Activated T-helper 1 cell treated with anti-CD3 and anti-CD28 coated beads, Interleukin-12 subunit alpha, Interleukin-12 subunit beta, Interleukin-2, Interleukin-4 antibody, amounts not matched to agents 30 ng/mL and 10 ng/mL and 1 ng/mL, durations not matched to agents 14 hours and 24 hours and 36 hours (primary cell): ENCODE measurements at regions not wholly inside any gene's neighbourhood (a gene's known extent, or its start where the extent isn't known, plus 50 kb on each side); places are given as distances from the start of the nearest gene placed in this dataset.

Source experiments
- DNase-seq: peaks from one replicate; pipeline ENCODE4 v3.0.0; 2021; ENCODE audit warnings: low spot score
- H3K27ac Mint-ChIP-seq: one replicate; pipeline ENCODE4 v1.8.0; 2021; ENCODE audit warnings: mild to moderate bottlenecking, mixed read lengths
- H3K27me3 Mint-ChIP-seq: one replicate; pipeline ENCODE4 v1.8.0; 2022; ENCODE audit warnings: mild to moderate bottlenecking, moderate library complexity, mixed read lengths; ENCODE audit not compliant: insufficient read depth
- H3K36me3 Mint-ChIP-seq: one replicate; pipeline ENCODE4 v1.8.0; 2021; ENCODE audit warnings: low read depth, mixed read lengths
- H3K4me1 Mint-ChIP-seq: one replicate; pipeline ENCODE4 v1.8.0; 2021; ENCODE audit warnings: low read depth, mixed read lengths
- H3K4me3 Mint-ChIP-seq: one replicate; pipeline ENCODE4 v1.8.0; 2021; ENCODE audit warnings: mild to moderate bottlenecking, moderate library complexity, mixed read lengths
- H3K9me3 Mint-ChIP-seq: one replicate; pipeline ENCODE4 v1.8.0; 2021; ENCODE audit warnings: mixed read lengths
- intact Hi-C: fragments of 100-400 bp; cut with micrococcal nuclease; formaldehyde crosslinking; loops from one replicate; pipeline ENCODE4 v1.15.1; 2024

DNA sequence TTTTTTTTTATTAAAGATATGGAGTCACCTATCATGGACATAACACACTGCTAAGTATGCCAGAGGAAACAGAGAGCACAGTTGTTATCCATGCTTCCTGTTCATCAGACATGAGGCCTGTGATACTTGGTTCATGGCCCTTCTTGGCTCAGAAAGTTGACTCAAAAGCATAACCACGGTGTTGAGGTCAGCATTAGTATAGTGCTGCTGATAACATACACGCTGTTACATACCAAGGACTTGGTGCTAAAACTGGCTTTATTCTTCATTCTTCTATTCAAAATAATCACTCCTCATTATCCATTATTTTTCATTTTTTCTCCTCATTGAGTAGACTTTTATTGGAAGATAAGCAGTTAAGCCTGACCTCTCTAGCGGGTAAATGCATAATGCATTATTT is 464.1 kb downstream of the ADGRL2 start:
- Mint-ChIP-seq H3K27ac (no peak overlapping the region), H3K4me1 (no peaks in the 10 kb centered on the region), H3K9me3 (no peaks in the 10 kb centered on the region), H3K4me3 (no peak overlapping the region), H3K36me3 (no peaks in the 10 kb centered on the region), H3K27me3 (no peaks in the 10 kb centered on the region)
- no peak for DNase-seq
- intact Hi-C loops, result loop anchor here (2.0 kb wide), 1 partner anchor 20 kb away; no protein-coding TSS in a partner anchor

DNA sequence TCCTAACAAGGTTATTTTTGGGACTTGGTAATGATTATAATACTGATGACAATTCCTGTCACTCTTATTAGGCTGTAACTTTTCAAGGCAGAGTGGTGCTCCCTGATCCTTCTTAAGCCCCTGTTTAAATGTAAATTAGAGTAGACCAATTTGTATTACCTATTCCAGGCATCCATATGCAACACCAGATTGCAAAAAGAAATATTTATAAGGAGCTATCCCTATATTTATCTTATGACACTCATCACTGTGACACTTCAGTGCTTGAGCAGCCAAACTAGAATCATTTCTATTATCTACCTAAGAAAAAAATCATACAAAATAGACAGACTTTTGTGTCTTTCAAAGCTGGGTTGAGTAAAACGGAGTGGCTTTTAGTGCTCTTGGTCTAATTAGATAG is 462.7 kb downstream of the ADGRL2 start:
- Mint-ChIP-seq H3K27ac (no peak overlapping the region), H3K9me3 (no peaks in the 10 kb centered on the region), H3K4me1 (no peaks in the 10 kb centered on the region), H3K4me3 (no peak overlapping the region), H3K27me3 (no peaks in the 10 kb centered on the region), H3K36me3 (no peaks in the 10 kb centered on the region)
- intact Hi-C loops, result no loop called here
- DNase-seq, result no peak

GRCh38 chr1:82260666-82261065 is 459.9 kb downstream of the ADGRL2 start:
- Mint-ChIP-seq H3K36me3 (no peaks in the 10 kb centered on the region), H3K4me1 (no peaks in the 10 kb centered on the region), H3K9me3 (no peaks in the 10 kb centered on the region), H3K4me3 (no peak overlapping the region), H3K27ac (no peak overlapping the region), H3K27me3 (no peaks in the 10 kb centered on the region)
- no peak for DNase-seq
- intact Hi-C loops, result no loop called here

DNA sequence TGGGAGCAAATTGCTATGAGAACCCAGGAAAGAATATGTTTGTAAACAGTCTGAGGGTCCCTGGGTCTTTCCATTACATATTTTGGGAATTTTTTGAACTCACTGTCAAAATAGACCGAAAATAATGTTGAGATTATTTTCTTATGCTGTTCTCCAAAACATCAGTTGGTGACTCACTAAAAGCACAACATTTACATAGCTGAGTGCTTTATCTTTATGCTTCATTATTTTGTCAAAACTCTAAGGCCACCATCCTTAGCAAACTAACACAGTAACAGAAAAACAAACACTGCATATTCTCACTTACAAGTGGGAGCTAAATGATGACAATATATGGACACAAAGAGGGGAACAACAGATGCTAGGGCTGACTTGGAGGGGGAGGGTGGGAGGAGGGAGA is 459.3 kb downstream of the ADGRL2 start:
- intact Hi-C loops, result no loop called here
- H3K9me3 Mint-ChIP-seq, result no peaks in the 10 kb centered on the region
- H3K36me3 Mint-ChIP-seq, result no peaks in the 10 kb centered on the region
- no peak overlapping the region for H3K4me3 Mint-ChIP-seq
- no peaks in the 10 kb centered on the region for H3K27me3 Mint-ChIP-seq
- H3K27ac Mint-ChIP-seq, result no peak overlapping the region
- DNase-seq, result no peak
- H3K4me1 Mint-ChIP-seq, result no peaks in the 10 kb centered on the region

- no peaks in the 10 kb centered on the region for H3K36me3 Mint-ChIP-seq
Observed at GRCh38 chr1:82258887-82259286, 458.2 kb downstream of the ADGRL2 start.

GRCh38 chr1:82246050-82246449 is 445.3 kb downstream of the ADGRL2 start:
- H3K9me3 Mint-ChIP-seq, result peaks cover 4% of the 10 kb centered on the region
- H3K4me1 Mint-ChIP-seq, result no peaks in the 10 kb centered on the region
- intact Hi-C loops, result no loop called here
- no peak overlapping the region for H3K27ac Mint-ChIP-seq
- no peaks in the 10 kb centered on the region for H3K27me3 Mint-ChIP-seq
- no peak overlapping the region for H3K4me3 Mint-ChIP-seq
- no peak for DNase-seq
- H3K36me3 Mint-ChIP-seq, result no peaks in the 10 kb centered on the region

More at GRCh38 chr1:82258887-82259286, 458.2 kb downstream of the ADGRL2 start:
- Mint-ChIP-seq H3K27ac (no peak overlapping the region), H3K4me3 (no peak overlapping the region), H3K9me3 (no peaks in the 10 kb centered on the region), H3K4me1 (no peaks in the 10 kb centered on the region), H3K27me3 (no peaks in the 10 kb centered on the region)
- no peak for DNase-seq
- intact Hi-C loops, result no loop called here

- Mint-ChIP-seq H3K36me3 (no peaks in the 10 kb centered on the region), H3K4me3 (no peak overlapping the region), H3K4me1 (no peaks in the 10 kb centered on the region), H3K27ac (no peak overlapping the region), H3K27me3 (no peaks in the 10 kb centered on the region), H3K9me3 (peaks cover 4% of the 10 kb centered on the region)
- DNase-seq, result no peak
- intact Hi-C loops, result loop anchor here (2.0 kb wide), 1 partner anchor 19 kb away; no protein-coding TSS in a partner anchor
Observed at GRCh38 chr1:82245345-82246014, 444.7 kb downstream of the ADGRL2 start.

DNA sequence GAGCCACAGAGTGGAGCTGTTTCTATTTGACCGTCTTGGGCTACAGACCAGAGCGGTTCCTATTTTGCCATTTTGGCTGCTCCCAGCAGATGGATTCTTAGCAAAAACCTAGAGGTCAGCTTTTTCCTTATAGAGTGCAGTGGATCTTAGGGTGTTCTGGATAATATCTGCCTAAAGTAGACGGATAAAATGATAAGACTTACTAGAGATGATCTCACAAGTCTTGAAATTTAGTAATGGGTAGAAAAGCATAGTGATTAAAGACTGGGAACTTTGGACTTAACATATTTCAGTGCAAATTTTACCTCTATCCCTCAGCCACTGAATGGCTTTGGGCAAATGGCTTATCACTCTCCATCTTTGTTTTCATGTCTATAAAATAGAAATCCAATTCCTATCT is 439.8 kb downstream of the ADGRL2 start:
- H3K9me3 Mint-ChIP-seq, result peaks cover 16% of the 10 kb centered on the region
- no peak overlapping the region for H3K4me3 Mint-ChIP-seq
- H3K36me3 Mint-ChIP-seq, result no peaks in the 10 kb centered on the region
- no peak for DNase-seq
- H3K27me3 Mint-ChIP-seq, result peaks cover 3% of the 10 kb centered on the region
- no peak overlapping the region for H3K27ac Mint-ChIP-seq
- H3K4me1 Mint-ChIP-seq, result no peaks in the 10 kb centered on the region
- intact Hi-C loops, result no loop called here

DNA sequence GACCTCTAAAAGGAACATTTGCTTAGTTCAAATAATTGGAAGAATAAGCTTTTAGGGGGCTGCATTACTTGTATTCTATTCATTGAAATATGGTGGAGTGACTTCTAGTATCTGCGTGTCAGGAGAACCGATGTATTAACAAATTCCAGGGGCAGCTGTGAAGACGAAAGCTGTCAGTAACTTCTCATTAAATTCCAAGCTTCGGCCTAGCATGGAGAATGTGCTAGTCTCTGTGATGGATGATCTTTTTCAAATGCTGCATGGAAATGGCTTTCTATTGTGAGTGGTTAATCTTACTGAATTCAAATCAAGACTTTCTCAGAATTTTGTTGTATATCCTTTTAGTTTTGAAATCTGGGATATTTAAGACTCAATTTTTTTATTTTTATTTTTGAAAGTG is 429.9 kb downstream of the ADGRL2 start:
- no peaks in the 10 kb centered on the region for H3K4me1 Mint-ChIP-seq
- H3K27ac Mint-ChIP-seq, result no peak overlapping the region
- no peaks in the 10 kb centered on the region for H3K36me3 Mint-ChIP-seq
- no peak for DNase-seq
- peaks cover 2% of the 10 kb centered on the region for H3K27me3 Mint-ChIP-seq
- peaks cover 9% of the 10 kb centered on the region for H3K9me3 Mint-ChIP-seq
- intact Hi-C loops, result no loop called here
- H3K4me3 Mint-ChIP-seq, result no peak overlapping the region

GRCh38 chr1:82227306-82228095 is 426.8 kb downstream of the ADGRL2 start:
- no peaks in the 10 kb centered on the region for H3K4me1 Mint-ChIP-seq
- intact Hi-C loops, result loop anchor here (1.0 kb wide), 1 partner anchor 14 kb away; no protein-coding TSS in a partner anchor
- DNase-seq, result no peak
- no peaks in the 10 kb centered on the region for H3K9me3 Mint-ChIP-seq
- H3K27me3 Mint-ChIP-seq, result peaks cover 2% of the 10 kb centered on the region
- no peaks in the 10 kb centered on the region for H3K36me3 Mint-ChIP-seq
- H3K4me3 Mint-ChIP-seq, result no peak overlapping the region
- no peak overlapping the region for H3K27ac Mint-ChIP-seq

DNA sequence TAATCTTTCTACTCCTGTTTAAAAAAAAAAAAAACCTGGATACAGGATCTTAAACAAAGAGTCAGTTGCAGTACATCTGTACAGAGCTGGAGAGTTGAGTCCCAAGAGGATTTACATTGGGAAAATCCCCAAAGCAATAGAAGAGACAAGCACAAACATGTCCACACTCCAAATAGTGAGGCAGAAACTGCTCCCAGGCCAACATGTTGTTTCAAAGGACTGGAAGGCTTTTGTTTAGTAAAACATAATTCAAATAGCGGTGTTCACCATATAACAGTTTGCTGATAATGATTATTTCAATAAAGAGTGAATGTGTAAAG is 425.4 kb downstream of the ADGRL2 start:
- H3K9me3 Mint-ChIP-seq, result no peaks in the 10 kb centered on the region
- no peaks in the 10 kb centered on the region for H3K4me1 Mint-ChIP-seq
- H3K27me3 Mint-ChIP-seq, result no peaks in the 10 kb centered on the region
- H3K36me3 Mint-ChIP-seq, result no peaks in the 10 kb centered on the region
- H3K4me3 Mint-ChIP-seq, result no peak overlapping the region
- H3K27ac Mint-ChIP-seq, result no peak overlapping the region
- intact Hi-C loops, result no loop called here
- no peak for DNase-seq

- no peaks in the 10 kb centered on the region for H3K27me3 Mint-ChIP-seq
- H3K4me3 Mint-ChIP-seq, result no peak overlapping the region
- no peaks in the 10 kb centered on the region for H3K36me3 Mint-ChIP-seq
- no peak for DNase-seq
- intact Hi-C loops, result no loop called here
- no peak overlapping the region for H3K27ac Mint-ChIP-seq
- H3K4me1 Mint-ChIP-seq, result no peaks in the 10 kb centered on the region
- no peaks in the 10 kb centered on the region for H3K9me3 Mint-ChIP-seq
Observed at GRCh38 chr1:82225421-82226185, 424.9 kb downstream of the ADGRL2 start.

DNA sequence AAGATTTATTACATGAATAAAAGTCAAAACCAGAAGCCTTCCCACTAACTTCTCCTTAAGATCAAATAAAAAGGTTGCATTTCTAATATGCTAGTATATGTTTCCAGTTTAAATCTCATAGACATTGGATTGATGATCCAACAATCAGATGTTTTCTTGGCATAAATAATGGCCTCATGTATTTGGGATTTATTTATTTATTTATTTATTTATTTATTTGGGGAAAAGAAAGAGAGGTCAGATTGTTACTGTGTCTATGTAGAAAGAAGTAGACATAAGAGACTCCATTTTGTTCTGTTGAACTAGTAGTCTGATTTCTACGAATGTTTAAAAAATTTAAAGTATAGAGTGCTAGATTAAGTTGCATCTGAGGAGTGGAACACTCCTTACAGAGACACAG is 422.4 kb downstream of the ADGRL2 start:
- Mint-ChIP-seq H3K4me3 (no peak overlapping the region), H3K27me3 (no peaks in the 10 kb centered on the region), H3K27ac (no peak overlapping the region), H3K9me3 (no peaks in the 10 kb centered on the region), H3K36me3 (no peaks in the 10 kb centered on the region), H3K4me1 (no peaks in the 10 kb centered on the region)
- intact Hi-C loops, result no loop called here
- no peak for DNase-seq
